Omental fat pad (tissue), 3 donors: ENCODE measurements at regions not wholly inside any gene's neighbourhood (a gene's known extent, or its start where the extent isn't known, plus 50 kb on each side); places are given as distances from the start of the nearest gene placed in this dataset.

Experiments used
- ATAC-seq: fragments of 150-250 bp; one replicate; pipeline ENCODE4 v1.9.1; 2016; ENCODE audit warnings: mild to moderate bottlenecking, moderate library complexity; ENCODE audit not compliant: low FRiP score
- DNase-seq: peaks from one replicate; pipeline ENCODE4 v3.0.0-alpha.2; 2019; ENCODE audit warnings: low spot score
- TF ChIP-seq, protein P1 (sequence below), 3 donors: fragments of 450-650 bp; IDR thresholded peaks; one replicate each; pipeline ENCODE4 v1.5.1; 2016 to 2017; ENCODE audit warnings: antibody characterized with exemption in 3 of 3, mild to moderate bottlenecking in 3 of 3, moderate library complexity in 2 of 3

DNA sequence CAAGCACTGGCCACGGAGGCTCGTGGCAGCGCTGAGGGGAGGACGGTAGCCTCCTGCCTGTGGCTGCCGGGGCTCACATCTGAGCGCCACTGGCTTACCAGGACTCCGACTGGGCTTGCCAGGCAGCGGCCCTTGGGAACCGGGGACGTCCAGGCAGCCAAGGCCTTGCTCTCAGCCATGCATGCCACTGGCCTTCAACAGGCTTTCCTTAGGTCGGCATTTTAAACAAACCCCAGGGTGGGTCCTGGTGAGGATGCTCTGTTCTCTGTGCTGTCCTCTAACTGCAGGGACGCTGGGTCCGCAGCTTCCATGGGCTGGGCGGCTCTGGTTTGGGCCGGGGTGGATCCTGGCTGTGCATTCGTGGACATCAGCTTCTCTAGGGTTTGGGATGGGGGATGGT is 59.1 kb upstream of the BHLHE23 start:
- ATAC-seq (no peak), DNase-seq (no peak)
- TF ChIP-seq, protein P1, sequence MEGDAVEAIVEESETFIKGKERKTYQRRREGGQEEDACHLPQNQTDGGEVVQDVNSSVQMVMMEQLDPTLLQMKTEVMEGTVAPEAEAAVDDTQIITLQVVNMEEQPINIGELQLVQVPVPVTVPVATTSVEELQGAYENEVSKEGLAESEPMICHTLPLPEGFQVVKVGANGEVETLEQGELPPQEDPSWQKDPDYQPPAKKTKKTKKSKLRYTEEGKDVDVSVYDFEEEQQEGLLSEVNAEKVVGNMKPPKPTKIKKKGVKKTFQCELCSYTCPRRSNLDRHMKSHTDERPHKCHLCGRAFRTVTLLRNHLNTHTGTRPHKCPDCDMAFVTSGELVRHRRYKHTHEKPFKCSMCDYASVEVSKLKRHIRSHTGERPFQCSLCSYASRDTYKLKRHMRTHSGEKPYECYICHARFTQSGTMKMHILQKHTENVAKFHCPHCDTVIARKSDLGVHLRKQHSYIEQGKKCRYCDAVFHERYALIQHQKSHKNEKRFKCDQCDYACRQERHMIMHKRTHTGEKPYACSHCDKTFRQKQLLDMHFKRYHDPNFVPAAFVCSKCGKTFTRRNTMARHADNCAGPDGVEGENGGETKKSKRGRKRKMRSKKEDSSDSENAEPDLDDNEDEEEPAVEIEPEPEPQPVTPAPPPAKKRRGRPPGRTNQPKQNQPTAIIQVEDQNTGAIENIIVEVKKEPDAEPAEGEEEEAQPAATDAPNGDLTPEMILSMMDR (IDR thresholded peaks at IDR 0.05): no peak

DNA sequence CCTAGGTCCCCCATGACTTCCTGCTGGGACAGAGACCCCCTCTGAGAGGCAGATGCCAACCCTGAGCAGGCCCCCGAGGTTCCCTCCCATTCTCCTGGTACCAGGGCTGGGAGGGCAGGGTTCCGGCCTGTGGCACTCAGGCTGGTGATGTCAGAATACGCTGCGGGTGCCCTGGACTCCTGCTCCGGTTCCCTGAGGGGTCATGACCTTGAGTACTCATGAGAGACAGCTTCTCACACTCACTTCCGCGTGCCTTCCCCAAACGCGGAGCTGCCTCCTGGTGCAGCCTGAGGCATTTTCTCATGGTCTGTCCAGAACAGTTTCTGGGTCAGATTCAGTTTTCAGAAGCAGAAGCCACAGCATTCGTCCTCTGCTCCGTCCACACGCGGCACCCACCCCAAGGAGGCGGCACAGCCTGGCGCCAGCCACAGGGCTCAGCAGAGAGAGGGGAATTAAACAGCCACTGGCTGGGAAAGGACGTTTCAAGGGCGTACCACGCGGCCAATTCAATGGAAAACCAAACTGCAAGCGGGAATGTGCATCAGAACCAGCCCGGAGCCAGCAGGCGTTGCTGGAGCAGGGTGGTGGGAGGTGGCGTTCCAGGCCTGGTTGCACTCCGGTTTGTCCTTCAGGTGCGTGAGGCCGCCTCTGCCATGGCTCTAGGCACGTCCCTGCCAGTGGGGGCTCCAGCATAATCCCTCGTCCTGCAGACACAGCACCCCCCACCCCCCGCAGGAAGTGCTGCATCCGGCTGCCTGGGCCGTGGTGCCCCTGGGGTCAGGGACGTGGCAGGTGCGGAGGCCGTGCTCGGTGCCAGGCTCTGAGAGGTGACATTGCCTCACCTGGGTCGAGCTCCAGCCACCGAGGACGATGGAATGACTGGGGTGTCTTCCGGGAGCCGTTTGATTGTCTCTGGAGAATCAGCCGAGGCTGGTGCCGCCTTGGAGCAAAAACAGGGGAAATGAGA is 58.3 kb upstream of the BHLHE23 start:
- TF ChIP-seq, protein P1 (IDR thresholded peaks at IDR 0.05): no peak
- ATAC-seq (no peak), DNase-seq (no peak)

DNA sequence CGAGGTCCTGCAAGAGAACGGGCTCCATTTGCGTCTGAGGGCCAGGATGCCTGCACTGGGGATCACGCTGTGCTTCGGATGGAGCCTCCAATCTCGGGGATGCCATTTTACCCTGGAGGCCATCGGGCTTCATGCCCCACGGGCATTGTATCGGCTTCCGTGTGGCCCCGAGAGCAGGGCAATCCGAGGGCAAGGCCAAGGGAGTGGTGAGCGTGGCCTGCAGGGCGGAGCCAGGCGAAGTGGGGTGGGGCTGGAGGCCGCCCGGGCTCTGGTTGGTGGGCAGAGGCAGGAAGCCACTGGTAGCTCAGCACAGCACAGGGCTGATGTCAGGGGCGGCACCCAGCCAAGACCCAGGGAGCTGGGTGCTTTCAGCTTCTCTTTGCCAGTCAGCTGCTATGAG is 57.5 kb upstream of the BHLHE23 start:
- ATAC-seq (no peak), DNase-seq (no peak)
- TF ChIP-seq, protein P1 (IDR thresholded peaks at IDR 0.05): no peak

DNA sequence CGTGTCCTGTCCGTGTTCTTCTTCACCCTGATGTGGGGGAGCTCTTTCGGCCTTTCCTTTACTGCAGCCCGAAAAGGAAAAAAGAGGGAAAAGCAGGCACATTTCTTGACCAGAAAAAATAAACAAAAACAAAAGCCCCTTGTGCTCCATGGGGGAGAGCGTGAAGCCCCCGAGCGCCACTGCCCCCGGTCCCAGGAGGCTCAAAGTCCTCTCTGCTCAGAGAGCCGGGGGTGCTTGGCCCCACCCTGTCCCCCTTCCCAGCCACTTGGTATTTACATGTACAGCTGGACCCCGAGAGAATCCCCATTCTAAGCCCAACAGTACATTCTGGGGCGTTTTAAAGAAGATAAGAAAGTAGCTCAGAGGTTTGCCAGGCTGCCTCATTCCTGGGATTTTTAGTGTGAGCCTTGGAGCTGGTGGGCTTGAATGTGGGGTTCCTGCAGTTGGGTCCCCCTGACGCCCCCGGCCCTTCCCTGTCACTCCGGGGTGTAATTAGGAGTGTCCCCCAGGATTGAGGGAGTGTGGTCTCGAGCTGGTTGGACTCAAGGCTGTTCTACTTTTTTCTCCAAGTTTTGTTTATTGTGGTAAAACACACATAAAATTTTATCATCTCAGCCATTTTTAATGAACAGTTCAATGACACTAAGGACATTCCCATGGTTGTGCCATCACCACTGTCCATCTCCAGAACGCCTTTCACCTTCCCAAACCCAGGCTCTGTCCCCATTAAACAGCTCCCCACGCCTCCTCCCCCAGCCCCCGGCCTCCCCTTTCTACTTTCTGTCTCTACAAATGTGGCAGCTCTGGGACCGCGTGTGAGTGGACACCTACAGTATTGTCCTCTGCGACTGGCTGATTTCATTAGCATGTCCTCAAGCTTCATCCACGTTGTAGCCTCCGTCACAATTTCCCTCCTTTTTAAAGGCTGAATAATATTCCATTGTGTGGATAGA is 55.7 kb upstream of the BHLHE23 start:
- no peak for DNase-seq
- ATAC-seq: no peak
- TF ChIP-seq, protein P1 (IDR thresholded peaks at IDR 0.05): no peak

DNA sequence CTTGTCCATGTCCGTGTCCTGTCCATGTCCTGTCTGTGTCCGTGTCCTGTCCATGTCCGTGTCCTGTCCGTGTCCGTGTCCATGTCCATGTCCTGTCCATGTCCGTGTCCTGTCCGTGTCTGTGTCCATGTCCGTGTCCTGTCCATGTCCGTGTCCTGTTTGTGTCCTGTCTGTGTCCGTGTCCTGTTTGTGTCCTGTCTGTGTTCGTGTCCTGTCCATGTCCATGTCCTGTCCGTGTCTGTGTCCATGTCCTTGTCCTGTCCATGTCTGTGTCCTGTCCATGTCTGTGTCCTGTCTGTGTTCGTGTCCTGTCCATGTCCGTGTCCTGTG is 55.0 kb upstream of the BHLHE23 start:
- no peak for ATAC-seq
- DNase-seq: no peak
- TF ChIP-seq, protein P1 (IDR thresholded peaks at IDR 0.05): no peak

DNA sequence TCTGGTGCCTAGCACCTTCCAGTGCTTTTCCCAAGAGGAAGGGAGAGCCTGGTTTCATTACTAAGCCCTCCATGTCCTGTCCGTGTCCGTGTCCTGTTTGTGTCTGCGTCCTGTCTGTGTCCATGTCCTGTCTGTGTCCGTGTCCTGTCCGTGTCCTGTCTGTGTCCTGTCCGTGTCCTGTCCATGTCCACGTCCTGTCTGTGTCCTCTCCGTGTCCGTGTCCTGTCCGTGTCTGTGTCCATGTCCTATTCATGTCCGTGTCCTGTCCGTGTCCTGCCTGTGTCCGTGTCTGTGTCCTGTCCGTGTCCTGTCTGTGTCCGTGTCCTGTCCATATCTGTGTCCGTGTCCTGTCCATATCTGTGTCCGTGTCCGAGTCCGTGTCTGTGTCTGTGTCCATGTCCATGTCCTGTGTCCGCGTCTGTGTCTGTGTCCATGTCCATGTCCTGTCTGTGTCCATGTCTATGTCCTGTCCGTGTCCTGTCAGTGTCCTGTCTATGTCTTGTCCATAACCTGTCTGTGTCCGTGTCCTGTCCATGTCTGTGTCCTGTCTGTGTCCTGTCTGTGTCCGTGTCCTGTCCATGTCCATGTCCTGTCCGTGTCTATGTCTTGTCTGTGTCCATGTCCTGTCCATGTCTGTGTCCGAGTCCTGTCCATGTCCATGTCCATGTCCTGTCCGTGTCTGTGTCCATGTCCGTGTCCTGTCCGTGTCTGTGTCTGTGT is 54.4 kb upstream of the BHLHE23 start:
- DNase-seq: no peak
- TF ChIP-seq, protein P1 (IDR thresholded peaks at IDR 0.05): no peak
- no peak for ATAC-seq
